GM12892 (cell line): ENCODE measurements at regions not wholly inside any gene's neighbourhood (a gene's known extent, or its start where the extent isn't known, plus 50 kb on each side); places are given as distances from the start of the nearest gene placed in this dataset.

Experiments
- POLR2A ChIP-seq: IDR thresholded peaks from 2 replicates; pipeline ENCODE4 v1.6.1; 2011; ENCODE audit warnings: low read depth, low read length, control low read depth
- TAF1 ChIP-seq: IDR thresholded peaks from 2 replicates; pipeline ENCODE4 v1.6.1; 2011; ENCODE audit warnings: low read depth, mild to moderate bottlenecking, control low read depth, low read length, borderline replicate concordance

- TF ChIP-seq POLR2A (no peak), TAF1 (no peak)
These were observed 57.3 kb upstream of the MBOAT2 start for GRCh38 chr2:9060819-9061218.
